ENCODE measurements at regions not wholly inside any gene's neighbourhood (a gene's known extent, or its start where the extent isn't known, plus 50 kb on each side); places are given as distances from the start of the nearest gene placed in this dataset.
"Not testable (repeated sequence)": the region's sequence is repeated elsewhere in the genome, so short reads cannot be mapped to it uniquely, and the experiment has no call there.

- WGBS, 2 experiments (ENCODE audit: insufficient coverage in 2 of 2) = 96 to 100% methylated on average over 3 to 6 of the region's 7 CpGs
- not testable (repeated sequence) for H3K9me3 ChIP-seq (ENCODE audit: control insufficient read depth, low read length); H3K4me3 ChIP-seq (ENCODE audit: extremely low read depth, insufficient read depth, low read length, poor library complexity, severe bottlenecking); H3K4me1 ChIP-seq (ENCODE audit: control insufficient read depth, insufficient read depth, low read length, poor library complexity, severe bottlenecking); H3K36me3 ChIP-seq (ENCODE audit: control insufficient read depth, insufficient read depth, low read length); H3K27ac ChIP-seq (ENCODE audit: low read depth, low read length, severe bottlenecking)
Measured at GRCh38 chr6:155529814-155530213, 74.2 kb upstream of the NOX3 start.

- no CpG with 5 or more reads among the region's 2 CpGs for WGBS, 2 experiments (ENCODE audit: insufficient coverage in 2 of 2)
- Histone ChIP-seq H3K4me3 (ENCODE audit: extremely low read depth, insufficient read depth, low read length, poor library complexity, severe bottlenecking) (no peak overlapping the region), H3K4me1 (ENCODE audit: control insufficient read depth, insufficient read depth, low read length, poor library complexity, severe bottlenecking) (peaks cover 8% of the 10 kb centered on the region), H3K36me3 (ENCODE audit: control insufficient read depth, insufficient read depth, low read length) (no peaks in the 10 kb centered on the region), H3K9me3 (ENCODE audit: control insufficient read depth, low read length) (no peaks in the 10 kb centered on the region), H3K27ac (ENCODE audit: low read depth, low read length, severe bottlenecking) (peak overlapping the region; percentile 76)
Measured at GRCh38 chr6:155528982-155529453, 73.4 kb upstream of the NOX3 start.

GRCh38 chr6:155528335-155528734 lies 72.7 kb upstream of the NOX3 start:
- WGBS, 2 experiments (ENCODE audit: insufficient coverage in 2 of 2) = no CpG with 5 or more reads among the region's 1 CpG
- Histone ChIP-seq H3K4me3 (ENCODE audit: extremely low read depth, insufficient read depth, low read length, poor library complexity, severe bottlenecking) (no peak overlapping the region), H3K27ac (ENCODE audit: low read depth, low read length, severe bottlenecking) (peak overlapping the region; percentile 76), H3K36me3 (ENCODE audit: control insufficient read depth, insufficient read depth, low read length) (no peaks in the 10 kb centered on the region), H3K4me1 (ENCODE audit: control insufficient read depth, insufficient read depth, low read length, poor library complexity, severe bottlenecking) (peaks cover 8% of the 10 kb centered on the region), H3K9me3 (ENCODE audit: control insufficient read depth, low read length) (no peaks in the 10 kb centered on the region)

GRCh38 chr6:155527443-155527842 lies 71.8 kb upstream of the NOX3 start:
- Histone ChIP-seq H3K4me1 (ENCODE audit: control insufficient read depth, insufficient read depth, low read length, poor library complexity, severe bottlenecking) (peaks cover 8% of the 10 kb centered on the region), H3K9me3 (ENCODE audit: control insufficient read depth, low read length) (no peaks in the 10 kb centered on the region), H3K27ac (ENCODE audit: low read depth, low read length, severe bottlenecking) (no peak overlapping the region), H3K36me3 (ENCODE audit: control insufficient read depth, insufficient read depth, low read length) (no peaks in the 10 kb centered on the region), H3K4me3 (ENCODE audit: extremely low read depth, insufficient read depth, low read length, poor library complexity, severe bottlenecking) (no peak overlapping the region)
- WGBS, 2 experiments (ENCODE audit: insufficient coverage in 2 of 2) = no CpG with 5 or more reads among the region's 3 CpGs

- Histone ChIP-seq H3K9me3 (ENCODE audit: control insufficient read depth, low read length) (no peaks in the 10 kb centered on the region), H3K4me3 (ENCODE audit: extremely low read depth, insufficient read depth, low read length, poor library complexity, severe bottlenecking) (no peak overlapping the region), H3K4me1 (ENCODE audit: control insufficient read depth, insufficient read depth, low read length, poor library complexity, severe bottlenecking) (peaks cover 5% of the 10 kb centered on the region), H3K27ac (ENCODE audit: low read depth, low read length, severe bottlenecking) (no peak overlapping the region), H3K36me3 (ENCODE audit: control insufficient read depth, insufficient read depth, low read length) (no peaks in the 10 kb centered on the region)
- 14 to 43% methylated on average over 5 to 6 of the region's 9 CpGs for whole genome bisulfite sequencing, 2 experiments (ENCODE audit: insufficient coverage in 2 of 2)
Measured at GRCh38 chr6:155523821-155524651, 68.4 kb upstream of the NOX3 start.

GRCh38 chr6:155521719-155522118 lies 66.1 kb upstream of the NOX3 start:
- Histone ChIP-seq H3K9me3 (ENCODE audit: control insufficient read depth, low read length) (no peaks in the 10 kb centered on the region), H3K4me3 (ENCODE audit: extremely low read depth, insufficient read depth, low read length, poor library complexity, severe bottlenecking) (no peak overlapping the region), H3K36me3 (ENCODE audit: control insufficient read depth, insufficient read depth, low read length) (no peaks in the 10 kb centered on the region), H3K27ac (ENCODE audit: low read depth, low read length, severe bottlenecking) (no peak overlapping the region), H3K4me1 (ENCODE audit: control insufficient read depth, insufficient read depth, low read length, poor library complexity, severe bottlenecking) (no peaks in the 10 kb centered on the region)

GRCh38 chr6:155520078-155520477 lies 64.4 kb upstream of the NOX3 start:
- Histone ChIP-seq H3K27ac (ENCODE audit: low read depth, low read length, severe bottlenecking) (no peak overlapping the region), H3K4me3 (ENCODE audit: extremely low read depth, insufficient read depth, low read length, poor library complexity, severe bottlenecking) (no peak overlapping the region), H3K36me3 (ENCODE audit: control insufficient read depth, insufficient read depth, low read length) (no peaks in the 10 kb centered on the region), H3K9me3 (ENCODE audit: control insufficient read depth, low read length) (no peaks in the 10 kb centered on the region), H3K4me1 (ENCODE audit: control insufficient read depth, insufficient read depth, low read length, poor library complexity, severe bottlenecking) (no peaks in the 10 kb centered on the region)
- 100% methylated on average over 1 to 2 of the region's 2 CpGs for WGBS, 2 experiments (ENCODE audit: insufficient coverage in 2 of 2)

- Histone ChIP-seq H3K4me1 (ENCODE audit: control insufficient read depth, insufficient read depth, low read length, poor library complexity, severe bottlenecking) (no peaks in the 10 kb centered on the region), H3K27ac (ENCODE audit: low read depth, low read length, severe bottlenecking) (no peak overlapping the region), H3K9me3 (ENCODE audit: control insufficient read depth, low read length) (no peaks in the 10 kb centered on the region), H3K4me3 (ENCODE audit: extremely low read depth, insufficient read depth, low read length, poor library complexity, severe bottlenecking) (no peak overlapping the region), H3K36me3 (ENCODE audit: control insufficient read depth, insufficient read depth, low read length) (no peaks in the 10 kb centered on the region)
- no CpG with 5 or more reads among the region's 1 CpG for WGBS, 2 experiments (ENCODE audit: insufficient coverage in 2 of 2)
Measured at GRCh38 chr6:155519176-155519738, 63.6 kb upstream of the NOX3 start.

GRCh38 chr6:155517294-155517693 lies 61.7 kb upstream of the NOX3 start:
- Histone ChIP-seq H3K4me1 (ENCODE audit: control insufficient read depth, insufficient read depth, low read length, poor library complexity, severe bottlenecking) (no peaks in the 10 kb centered on the region), H3K27ac (ENCODE audit: low read depth, low read length, severe bottlenecking) (no peak overlapping the region), H3K9me3 (ENCODE audit: control insufficient read depth, low read length) (no peaks in the 10 kb centered on the region), H3K4me3 (ENCODE audit: extremely low read depth, insufficient read depth, low read length, poor library complexity, severe bottlenecking) (no peak overlapping the region), H3K36me3 (ENCODE audit: control insufficient read depth, insufficient read depth, low read length) (no peaks in the 10 kb centered on the region)
- WGBS, 2 experiments (ENCODE audit: insufficient coverage in 2 of 2) = 96 to 98% methylated on average over 6 of the region's 8 CpGs

- no CpG with 5 or more reads among the region's 1 CpG for WGBS, 2 experiments (ENCODE audit: insufficient coverage in 2 of 2)
- H3K27ac ChIP-seq (ENCODE audit: low read depth, low read length, severe bottlenecking) = no peak overlapping the region
Measured at GRCh38 chr6:155510879-155511278, 55.2 kb upstream of the NOX3 start.

More at GRCh38 chr6:155510879-155511278, 55.2 kb upstream of the NOX3 start:
- Histone ChIP-seq H3K4me3 (ENCODE audit: extremely low read depth, insufficient read depth, low read length, poor library complexity, severe bottlenecking) (no peak overlapping the region), H3K36me3 (ENCODE audit: control insufficient read depth, insufficient read depth, low read length) (no peaks in the 10 kb centered on the region), H3K9me3 (ENCODE audit: control insufficient read depth, low read length) (no peaks in the 10 kb centered on the region), H3K4me1 (ENCODE audit: control insufficient read depth, insufficient read depth, low read length, poor library complexity, severe bottlenecking) (no peaks in the 10 kb centered on the region)

Measured in mesodermal cell (in vitro differentiated cells).